Calu3 (cell line): ENCODE measurements at regions not wholly inside any gene's neighbourhood (a gene's known extent, or its start where the extent isn't known, plus 50 kb on each side); places are given as distances from the start of the nearest gene placed in this dataset.

Source experiments
- BruUV-seq: library from RNA; stranded (reverse); fragments of 400-500 nt; replicated peaks from 2 replicates; lab custom pipeline; 2021; lab: Mats Ljungman, UMichigan
- CTCF ChIA-PET: fragments of 300-600 bp; sonication (Branson Sonifier 250); formaldehyde crosslinking; loops from one replicate; lab custom pipeline; 2022; ENCODE audit warnings: antibody characterized with exemption; lab: Charles Lee
- DNase-seq: peaks from one replicate; pipeline ENCODE4 v3.0.0; 2022
- H3K27ac Mint-ChIP-seq: one replicate; pipeline ENCODE4 v1.8.0; 2022; ENCODE audit warnings: mixed read lengths; ENCODE audit not compliant: unreplicated experiment
- H3K27me3 Mint-ChIP-seq: one replicate; pipeline ENCODE4 v1.8.0; 2022; ENCODE audit warnings: mixed read lengths; ENCODE audit not compliant: unreplicated experiment
- H3K36me3 Mint-ChIP-seq: one replicate; pipeline ENCODE4 v1.8.0; 2022; ENCODE audit warnings: mild to moderate bottlenecking, moderate library complexity, mixed read lengths; ENCODE audit not compliant: insufficient read depth, unreplicated experiment
- H3K4me1 Mint-ChIP-seq: one replicate; pipeline ENCODE4 v1.8.0; 2022; ENCODE audit warnings: mild to moderate bottlenecking, low read depth, mixed read lengths; ENCODE audit not compliant: unreplicated experiment
- H3K4me3 Mint-ChIP-seq: one replicate; pipeline ENCODE4 v1.8.0; 2022; ENCODE audit warnings: mild to moderate bottlenecking, low read depth, moderate library complexity, mixed read lengths; ENCODE audit not compliant: unreplicated experiment
- H3K9me3 Mint-ChIP-seq: one replicate; pipeline ENCODE4 v1.8.0; 2022; ENCODE audit warnings: low read depth, mixed read lengths; ENCODE audit not compliant: unreplicated experiment
- intact Hi-C: fragments of 100-400 bp; cut with micrococcal nuclease; formaldehyde crosslinking; loops from one replicate; pipeline ENCODE4 v1.10.0; 2022; ENCODE audit not compliant: unreplicated experiment
- TF ChIP-seq, protein P1 (sequence below): fragments of 200-600 bp; IDR thresholded peaks from one replicate; pipeline ENCODE4 v1.8.0; 2022; ENCODE audit warnings: antibody characterized with exemption; ENCODE audit not compliant: unreplicated experiment

GRCh38 chr18:6629635-6630140, 99.8 kb upstream of the ARHGAP28 start:
- peaks cover 19% of the 10 kb centered on the region for H3K27me3 Mint-ChIP-seq
- TF ChIP-seq, protein P1, sequence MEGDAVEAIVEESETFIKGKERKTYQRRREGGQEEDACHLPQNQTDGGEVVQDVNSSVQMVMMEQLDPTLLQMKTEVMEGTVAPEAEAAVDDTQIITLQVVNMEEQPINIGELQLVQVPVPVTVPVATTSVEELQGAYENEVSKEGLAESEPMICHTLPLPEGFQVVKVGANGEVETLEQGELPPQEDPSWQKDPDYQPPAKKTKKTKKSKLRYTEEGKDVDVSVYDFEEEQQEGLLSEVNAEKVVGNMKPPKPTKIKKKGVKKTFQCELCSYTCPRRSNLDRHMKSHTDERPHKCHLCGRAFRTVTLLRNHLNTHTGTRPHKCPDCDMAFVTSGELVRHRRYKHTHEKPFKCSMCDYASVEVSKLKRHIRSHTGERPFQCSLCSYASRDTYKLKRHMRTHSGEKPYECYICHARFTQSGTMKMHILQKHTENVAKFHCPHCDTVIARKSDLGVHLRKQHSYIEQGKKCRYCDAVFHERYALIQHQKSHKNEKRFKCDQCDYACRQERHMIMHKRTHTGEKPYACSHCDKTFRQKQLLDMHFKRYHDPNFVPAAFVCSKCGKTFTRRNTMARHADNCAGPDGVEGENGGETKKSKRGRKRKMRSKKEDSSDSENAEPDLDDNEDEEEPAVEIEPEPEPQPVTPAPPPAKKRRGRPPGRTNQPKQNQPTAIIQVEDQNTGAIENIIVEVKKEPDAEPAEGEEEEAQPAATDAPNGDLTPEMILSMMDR, result no peak
- H3K4me1 Mint-ChIP-seq, result peaks cover 4% of the 10 kb centered on the region
- peaks cover 4% of the 10 kb centered on the region for H3K9me3 Mint-ChIP-seq
- no peak overlapping the region for H3K27ac Mint-ChIP-seq
- BruUV-seq, result no TSS peak
- no peak for DNase-seq
- intact Hi-C loops, result no loop called here
- no peak overlapping the region for H3K4me3 Mint-ChIP-seq
- H3K36me3 Mint-ChIP-seq, result no peaks in the 10 kb centered on the region
- CTCF ChIA-PET, result no interaction called here

- H3K9me3 Mint-ChIP-seq, result peaks cover 4% of the 10 kb centered on the region
- H3K27me3 Mint-ChIP-seq, result peaks cover 34% of the 10 kb centered on the region
- no peak for DNase-seq
- intact Hi-C loops, result no loop called here
- no peaks in the 10 kb centered on the region for H3K4me1 Mint-ChIP-seq
- CTCF ChIA-PET, result no interaction called here
- no peak overlapping the region for H3K4me3 Mint-ChIP-seq
- TF ChIP-seq, protein P1, result no peak
- BruUV-seq, result no TSS peak
- H3K27ac Mint-ChIP-seq, result no peak overlapping the region
- no peaks in the 10 kb centered on the region for H3K36me3 Mint-ChIP-seq
Measured at GRCh38 chr18:6633310-6633709, 96.2 kb upstream of the ARHGAP28 start.

GRCh38 chr18:6636091-6636490, 93.4 kb upstream of the ARHGAP28 start:
- Mint-ChIP-seq H3K4me3 (no peak overlapping the region), H3K9me3 (peaks cover 4% of the 10 kb centered on the region), H3K4me1 (no peaks in the 10 kb centered on the region), H3K27ac (no peak overlapping the region), H3K36me3 (no peaks in the 10 kb centered on the region), H3K27me3 (peaks cover 46% of the 10 kb centered on the region)
- BruUV-seq, result no TSS peak
- TF ChIP-seq, protein P1, result no peak
- intact Hi-C loops, result no loop called here
- no peak for DNase-seq
- CTCF ChIA-PET, result no interaction called here

- intact Hi-C loops, result no loop called here
- Mint-ChIP-seq H3K9me3 (no peaks in the 10 kb centered on the region), H3K4me1 (no peaks in the 10 kb centered on the region), H3K36me3 (no peaks in the 10 kb centered on the region), H3K27ac (no peak overlapping the region), H3K27me3 (peaks cover 37% of the 10 kb centered on the region), H3K4me3 (no peak overlapping the region)
- CTCF ChIA-PET, result no interaction called here
- BruUV-seq, result no TSS peak
- no peak for DNase-seq
- TF ChIP-seq, protein P1, result no peak
Measured at GRCh38 chr18:6638447-6638846, 91.1 kb upstream of the ARHGAP28 start.
